RWPE2 (cell line): ENCODE measurements at regions not wholly inside any gene's neighbourhood (a gene's known extent, or its start where the extent isn't known, plus 50 kb on each side); places are given as distances from the start of the nearest gene placed in this dataset.

Experiments used
- ATAC-seq: fragments of 200-7000 bp; cut with Tn5 transposase; 3 replicates; pipeline ENCODE4 v1.9.1; 2021; ENCODE audit warnings: low read depth
- DNase-seq: peaks from one replicate; pipeline ENCODE4 v3.0.0-alpha.2; 2020; ENCODE audit warnings: low spot score
- H3K27ac ChIP-seq: fragments of 450-650 bp; 2 replicates; pipeline ENCODE4 v1.5.1; 2017; ENCODE audit warnings: mild to moderate bottlenecking; ENCODE audit not compliant: poor library complexity, severe bottlenecking
- H3K27me3 ChIP-seq: fragments of 250-450 bp; sonication (Bioruptor Pico); 2 replicates; pipeline ENCODE4 v1.5.1; 2021; ENCODE audit warnings: mild to moderate bottlenecking, moderate library complexity; ENCODE audit not compliant: insufficient read depth, poor library complexity, severe bottlenecking
- H3K36me3 ChIP-seq: fragments of 250-450 bp; sonication (Bioruptor Pico); 2 replicates; pipeline ENCODE4 v1.5.1; 2020; ENCODE audit warnings: low read depth, mild to moderate bottlenecking, moderate library complexity
- H3K4me1 ChIP-seq: fragments of 250-450 bp; sonication (Bioruptor Pico); 2 replicates; pipeline ENCODE4 v1.5.1; 2021; ENCODE audit warnings: mild to moderate bottlenecking, moderate library complexity; ENCODE audit not compliant: insufficient read depth, poor library complexity, severe bottlenecking
- H3K4me3 ChIP-seq: fragments of 250-450 bp; sonication (Bioruptor Pico); 2 replicates; pipeline ENCODE4 v1.5.1; 2021; ENCODE audit warnings: mild to moderate bottlenecking, moderate library complexity; ENCODE audit not compliant: severe bottlenecking
- H3K9me3 ChIP-seq: fragments of 250-450 bp; sonication (Bioruptor Pico); 2 replicates; pipeline ENCODE4 v1.5.1; 2021; ENCODE audit warnings: mild to moderate bottlenecking, moderate library complexity; ENCODE audit not compliant: severe bottlenecking
- CTCF ChIP-seq: fragments of 450-650 bp; IDR thresholded peaks from one replicate; pipeline ENCODE4 v1.5.1; 2017; ENCODE audit warnings: mild to moderate bottlenecking, moderate library complexity; ENCODE audit not compliant: poor library complexity, severe bottlenecking

- no peak overlapping the region for H3K27ac ChIP-seq
- H3K9me3 ChIP-seq, result no peaks in the 10 kb centered on the region
- DNase-seq (no peak), ATAC-seq (no peak)
- no peak overlapping the region for H3K4me3 ChIP-seq
- no peak for TF ChIP-seq CTCF
- H3K4me1 ChIP-seq, result no peaks in the 10 kb centered on the region
- no peaks in the 10 kb centered on the region for H3K27me3 ChIP-seq
- no peaks in the 10 kb centered on the region for H3K36me3 ChIP-seq
These were observed 89.3 kb downstream of the DIPK2A start for GRCh38 chr3:144060881-144061280.

- H3K36me3 ChIP-seq, result no peaks in the 10 kb centered on the region
- TF ChIP-seq CTCF, result no peak
- H3K4me1 ChIP-seq, result no peaks in the 10 kb centered on the region
- no peaks in the 10 kb centered on the region for H3K9me3 ChIP-seq
- DNase-seq (no peak), ATAC-seq (no peak)
- no peak overlapping the region for H3K27ac ChIP-seq
- no peak overlapping the region for H3K4me3 ChIP-seq
- H3K27me3 ChIP-seq, result no peaks in the 10 kb centered on the region
These were observed 91.7 kb downstream of the DIPK2A start for GRCh38 chr3:144063306-144063705.

GRCh38 chr3:144067059-144067458, 95.4 kb downstream of the DIPK2A start:
- Histone ChIP-seq H3K4me3 (no peak overlapping the region), H3K4me1 (no peaks in the 10 kb centered on the region), H3K27ac (no peak overlapping the region), H3K9me3 (no peaks in the 10 kb centered on the region), H3K27me3 (no peaks in the 10 kb centered on the region), H3K36me3 (no peaks in the 10 kb centered on the region)
- ATAC-seq, result no peak
- no peak for TF ChIP-seq CTCF
- DNase-seq, result no peak

GRCh38 chr3:144073698-144074097, 102.1 kb downstream of the DIPK2A start:
- H3K36me3 ChIP-seq, result no peaks in the 10 kb centered on the region
- DNase-seq (no peak), ATAC-seq (no peak)
- no peak overlapping the region for H3K27ac ChIP-seq
- TF ChIP-seq CTCF, result no peak
- H3K27me3 ChIP-seq, result no peaks in the 10 kb centered on the region
- H3K9me3 ChIP-seq, result no peaks in the 10 kb centered on the region
- no peak overlapping the region for H3K4me3 ChIP-seq
- no peaks in the 10 kb centered on the region for H3K4me1 ChIP-seq

GRCh38 chr3:144079634-144080033, 108.0 kb downstream of the DIPK2A start:
- H3K4me1 ChIP-seq, result no peaks in the 10 kb centered on the region
- no peak for DNase-seq
- H3K36me3 ChIP-seq, result no peaks in the 10 kb centered on the region
- ATAC-seq, result no peak
- no peak overlapping the region for H3K27ac ChIP-seq
- no peaks in the 10 kb centered on the region for H3K27me3 ChIP-seq
- no peaks in the 10 kb centered on the region for H3K9me3 ChIP-seq
- TF ChIP-seq CTCF, result no peak
- H3K4me3 ChIP-seq, result no peak overlapping the region
